ENCODE measurements at regions not wholly inside any gene's neighbourhood (a gene's known extent, or its start where the extent isn't known, plus 50 kb on each side); places are given as distances from the start of the nearest gene placed in this dataset.
"Not testable (repeated sequence)": the region's sequence is repeated elsewhere in the genome, so short reads cannot be mapped to it uniquely, and the experiment has no call there.

GRCh38 chr2:138280999-138281695, 220.4 kb upstream of the SPOPL start:
- no peak for DNase-seq (ENCODE audit: low read depth)
- H3K4me3 ChIP-seq (ENCODE audit: low read depth, low read length): no peak overlapping the region

GRCh38 chr2:138282014-138282672, 219.4 kb upstream of the SPOPL start:
- H3K4me3 ChIP-seq (ENCODE audit: low read depth, low read length): no peak overlapping the region
- DNase-seq (ENCODE audit: low read depth): no peak

GRCh38 chr2:138291805-138292204, 209.8 kb upstream of the SPOPL start:
- DNase-seq (ENCODE audit: low read depth): no peak

GRCh38 chr2:138293045-138293444, 208.5 kb upstream of the SPOPL start:
- no peak for DNase-seq (ENCODE audit: low read depth)
- no peak overlapping the region for H3K4me3 ChIP-seq (ENCODE audit: low read depth, low read length)

More at GRCh38 chr2:138291805-138292204, 209.8 kb upstream of the SPOPL start:
- no peak overlapping the region for H3K4me3 ChIP-seq (ENCODE audit: low read depth, low read length)

- no peak overlapping the region for H3K4me3 ChIP-seq (ENCODE audit: low read depth, low read length)
- DNase-seq (ENCODE audit: low read depth): no peak
Observed at GRCh38 chr2:138293549-138293948, 208.0 kb upstream of the SPOPL start.

- no peak overlapping the region for H3K4me3 ChIP-seq (ENCODE audit: low read depth, low read length)
- DNase-seq (ENCODE audit: low read depth): no peak
Observed at GRCh38 chr2:138294451-138294850, 207.1 kb upstream of the SPOPL start.

- DNase-seq (ENCODE audit: low read depth): no peak
- H3K4me3 ChIP-seq (ENCODE audit: low read depth, low read length): no peak overlapping the region
Observed at GRCh38 chr2:138296365-138296764, 205.2 kb upstream of the SPOPL start.

- no peak for DNase-seq (ENCODE audit: low read depth)
- H3K4me3 ChIP-seq (ENCODE audit: low read depth, low read length): no peak overlapping the region
Observed at GRCh38 chr2:138298120-138298814, 203.3 kb upstream of the SPOPL start.

GRCh38 chr2:138298900-138299299, 202.7 kb upstream of the SPOPL start:
- no peak for DNase-seq (ENCODE audit: low read depth)
- H3K4me3 ChIP-seq (ENCODE audit: low read depth, low read length): no peak overlapping the region

GRCh38 chr2:138306626-138307025, 194.9 kb upstream of the SPOPL start:
- no peak for DNase-seq (ENCODE audit: low read depth)

GRCh38 chr2:138307099-138307498, 194.5 kb upstream of the SPOPL start:
- no peak for DNase-seq (ENCODE audit: low read depth)
- no peak overlapping the region for H3K4me3 ChIP-seq (ENCODE audit: low read depth, low read length)

More at GRCh38 chr2:138306626-138307025, 194.9 kb upstream of the SPOPL start:
- no peak overlapping the region for H3K4me3 ChIP-seq (ENCODE audit: low read depth, low read length)

- H3K4me3 ChIP-seq (ENCODE audit: low read depth, low read length): no peak overlapping the region
- DNase-seq (ENCODE audit: low read depth): no peak
Observed at GRCh38 chr2:138309760-138310159, 191.8 kb upstream of the SPOPL start.

- H3K4me3 ChIP-seq (ENCODE audit: low read depth, low read length): no peak overlapping the region
- no peak for DNase-seq (ENCODE audit: low read depth)
Observed at GRCh38 chr2:138312061-138312460, 189.5 kb upstream of the SPOPL start.

- not testable (repeated sequence) for H3K4me3 ChIP-seq (ENCODE audit: low read depth, low read length); DNase-seq (ENCODE audit: low read depth)
Observed at GRCh38 chr2:138315619-138316018, 186.0 kb upstream of the SPOPL start.

GRCh38 chr2:138319616-138320015, 182.0 kb upstream of the SPOPL start:
- DNase-seq (ENCODE audit: low read depth): no peak
- H3K4me3 ChIP-seq (ENCODE audit: low read depth, low read length): no peak overlapping the region

GRCh38 chr2:138321458-138321857, 180.1 kb upstream of the SPOPL start:
- H3K4me3 ChIP-seq (ENCODE audit: low read depth, low read length): no peak overlapping the region
- DNase-seq (ENCODE audit: low read depth): no peak

GRCh38 chr2:138323382-138324067, 178.0 kb upstream of the SPOPL start:
- DNase-seq (ENCODE audit: low read depth): no peak
- H3K4me3 ChIP-seq (ENCODE audit: low read depth, low read length): no peak overlapping the region

- H3K4me3 ChIP-seq (ENCODE audit: low read depth, low read length): no peak overlapping the region
- no peak for DNase-seq (ENCODE audit: low read depth)
Observed at GRCh38 chr2:138324068-138324771, 177.3 kb upstream of the SPOPL start.

GRCh38 chr2:138327967-138328366, 173.6 kb upstream of the SPOPL start:
- DNase-seq (ENCODE audit: low read depth): no peak
- no peak overlapping the region for H3K4me3 ChIP-seq (ENCODE audit: low read depth, low read length)
